HG03060 (cell line): ENCODE measurements at regions not wholly inside any gene's neighbourhood (a gene's known extent, or its start where the extent isn't known, plus 50 kb on each side); places are given as distances from the start of the nearest gene placed in this dataset.

ENCODE experiments used
- ATAC-seq: cut with Tn5 transposase; IDR thresholded peaks from one replicate; pipeline ENCODE4 v1.9.1; 2021; ENCODE audit warnings: low read depth, moderate number of reproducible peaks; ENCODE audit not compliant: unreplicated experiment

DNA sequence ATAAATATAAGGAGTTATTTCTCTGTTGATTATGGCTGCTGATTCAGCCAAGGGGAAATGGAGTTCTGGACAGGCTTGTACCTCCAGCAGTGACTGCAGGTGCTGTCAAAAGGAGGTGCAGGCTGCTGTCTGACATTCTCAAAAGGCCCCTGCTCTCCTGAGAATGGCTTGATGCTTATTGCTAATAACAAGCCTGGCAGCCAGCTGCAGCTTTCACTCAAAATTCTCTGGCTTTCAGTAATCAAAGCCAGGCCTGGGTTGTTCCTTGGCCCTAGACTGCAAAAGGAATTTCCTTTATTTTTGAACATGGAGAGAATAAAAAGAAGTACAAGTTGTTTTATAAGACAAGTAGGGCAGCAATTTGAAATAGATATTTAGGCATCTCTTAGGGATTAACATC is 575.9 kb downstream of the MID1IP1 start:
- no peak for ATAC-seq

DNA sequence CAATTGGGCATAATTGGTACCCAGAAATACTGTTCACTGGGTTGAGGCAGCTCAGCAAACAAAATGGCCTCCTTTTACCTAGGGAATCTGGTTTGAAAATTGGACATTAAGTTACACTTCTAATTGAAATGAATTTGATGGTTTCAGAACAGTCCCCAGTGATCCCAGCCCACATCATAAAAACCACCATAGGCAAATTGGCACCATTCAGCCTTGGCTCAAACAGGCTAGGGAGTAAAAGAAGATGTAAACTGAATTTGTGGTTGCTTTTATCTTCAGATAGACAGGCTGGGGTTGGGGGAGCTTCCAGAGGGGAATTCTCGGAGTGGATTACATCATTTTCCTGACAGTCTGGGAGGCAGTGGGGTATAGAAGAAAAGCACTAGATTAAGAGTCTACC is 576.5 kb downstream of the MID1IP1 start:
- ATAC-seq: no peak

DNA sequence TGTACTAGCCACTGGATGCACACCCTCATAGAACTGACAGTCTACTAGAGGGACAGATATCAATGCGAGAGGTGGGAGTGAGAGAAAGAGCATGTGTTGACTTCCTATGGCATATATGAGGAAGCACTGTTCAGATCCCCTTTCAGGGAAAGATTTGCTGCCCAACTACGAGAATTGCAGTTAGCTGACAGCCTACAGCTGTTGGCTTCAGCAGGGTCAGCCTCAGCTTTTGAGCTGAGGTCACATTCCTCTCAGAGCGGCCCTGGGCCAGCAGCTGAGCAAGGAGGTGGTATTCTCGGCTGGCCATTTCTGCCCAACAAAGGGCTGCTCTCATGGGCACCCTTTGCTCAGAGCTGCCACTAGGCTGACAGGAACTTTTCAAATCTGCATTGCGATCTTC is 580.2 kb downstream of the MID1IP1 start:
- ATAC-seq: no peak

DNA sequence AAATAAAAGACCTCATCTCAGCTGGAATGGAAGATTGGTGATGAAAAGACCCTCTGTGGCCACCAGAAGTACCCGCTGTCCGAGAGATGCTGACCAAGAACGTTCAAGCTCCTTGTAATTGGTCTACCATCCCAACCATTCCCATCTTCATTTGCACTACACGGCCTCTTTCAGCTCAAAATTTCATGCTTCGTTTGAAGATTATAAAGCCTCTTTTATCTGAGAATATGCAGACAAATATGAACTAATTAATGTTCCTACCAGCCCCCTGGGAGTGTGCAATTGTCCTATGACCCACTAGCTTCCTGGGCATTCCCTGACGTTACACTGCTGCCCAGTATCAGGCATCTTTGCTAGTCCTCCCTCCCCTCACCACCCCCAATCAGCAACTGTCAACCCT is 583.7 kb downstream of the MID1IP1 start:
- no peak for ATAC-seq

DNA sequence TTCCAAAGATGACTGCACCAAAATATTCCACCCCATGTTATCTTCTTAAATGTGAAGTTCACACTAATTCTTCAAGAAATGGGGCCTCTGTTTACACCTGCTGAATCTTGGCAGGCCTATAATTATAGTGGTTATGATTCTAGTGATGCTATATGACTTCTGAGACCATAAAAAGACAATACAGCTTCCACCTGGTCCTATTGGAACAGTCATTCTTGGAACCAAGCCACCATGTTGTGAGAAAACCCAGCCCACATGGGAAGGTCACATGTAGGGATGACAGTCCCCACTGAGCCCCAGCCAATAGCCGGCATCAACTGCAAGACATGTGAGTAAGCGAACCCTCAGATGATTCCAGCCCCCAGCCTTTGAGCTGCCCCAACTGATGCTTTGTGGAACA is 587.5 kb downstream of the MID1IP1 start:
- ATAC-seq: no peak

DNA sequence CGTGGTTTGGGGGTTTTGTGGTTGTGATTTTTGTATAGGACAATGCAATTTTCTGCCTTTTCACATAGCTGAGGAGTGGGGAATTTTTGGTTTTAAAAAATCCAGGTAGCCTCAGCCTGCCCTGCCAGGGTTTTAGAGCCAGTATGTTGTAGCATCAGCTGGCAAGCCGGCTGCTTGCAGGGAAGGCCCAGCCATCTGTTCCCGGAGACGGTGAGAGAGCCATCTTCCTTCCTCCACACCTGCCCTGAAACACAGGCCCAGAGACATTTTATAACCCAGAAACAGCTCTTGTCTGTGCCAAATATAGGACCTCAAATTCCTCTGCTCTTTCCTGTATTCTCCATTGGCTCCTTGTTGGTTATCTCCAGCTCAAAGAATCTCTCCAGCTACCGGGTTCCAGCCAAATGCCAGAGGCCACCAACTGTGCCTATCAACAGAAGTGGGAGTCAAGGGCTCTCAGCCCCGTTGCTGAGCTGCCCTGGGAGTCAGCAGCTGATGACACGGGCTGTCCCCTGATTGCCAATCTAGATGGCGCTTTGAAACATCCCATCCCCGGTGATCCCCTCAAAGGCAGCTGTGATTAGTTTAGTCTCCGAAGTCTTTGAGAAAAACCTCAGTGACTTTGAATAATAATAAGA is 595.2 kb downstream of the MID1IP1 start:
- no peak for ATAC-seq

DNA sequence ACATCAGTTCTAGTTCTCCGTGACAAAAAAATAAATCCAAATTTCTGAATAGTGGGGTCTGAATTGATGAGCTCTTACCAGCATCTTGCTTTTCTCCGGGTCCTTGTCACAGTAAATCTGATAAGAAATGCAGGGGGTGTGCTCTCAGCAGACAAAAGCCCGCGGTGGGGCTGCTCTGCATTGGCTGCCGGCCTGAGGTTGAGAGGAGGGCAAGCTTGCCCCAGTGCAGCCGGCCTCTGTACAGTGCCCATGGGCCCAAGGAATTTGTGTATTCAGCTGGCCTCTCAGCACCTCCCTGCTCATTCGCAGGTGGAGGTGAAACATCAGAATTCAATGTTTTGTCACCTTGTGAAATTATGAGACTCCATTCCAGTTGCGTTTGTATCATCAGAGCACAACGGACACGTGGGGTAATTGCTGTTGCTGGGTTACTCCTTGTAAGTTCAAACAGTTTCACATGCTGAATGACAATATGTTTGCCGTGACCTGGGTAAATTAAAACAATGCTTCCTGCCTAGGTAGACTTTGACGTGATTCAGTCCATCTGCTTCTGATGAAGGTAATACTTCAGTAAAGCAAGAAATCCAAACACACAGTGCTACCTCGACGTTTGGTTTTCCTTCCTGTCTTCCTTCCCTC is 596.4 kb downstream of the MID1IP1 start:
- ATAC-seq: no peak

DNA sequence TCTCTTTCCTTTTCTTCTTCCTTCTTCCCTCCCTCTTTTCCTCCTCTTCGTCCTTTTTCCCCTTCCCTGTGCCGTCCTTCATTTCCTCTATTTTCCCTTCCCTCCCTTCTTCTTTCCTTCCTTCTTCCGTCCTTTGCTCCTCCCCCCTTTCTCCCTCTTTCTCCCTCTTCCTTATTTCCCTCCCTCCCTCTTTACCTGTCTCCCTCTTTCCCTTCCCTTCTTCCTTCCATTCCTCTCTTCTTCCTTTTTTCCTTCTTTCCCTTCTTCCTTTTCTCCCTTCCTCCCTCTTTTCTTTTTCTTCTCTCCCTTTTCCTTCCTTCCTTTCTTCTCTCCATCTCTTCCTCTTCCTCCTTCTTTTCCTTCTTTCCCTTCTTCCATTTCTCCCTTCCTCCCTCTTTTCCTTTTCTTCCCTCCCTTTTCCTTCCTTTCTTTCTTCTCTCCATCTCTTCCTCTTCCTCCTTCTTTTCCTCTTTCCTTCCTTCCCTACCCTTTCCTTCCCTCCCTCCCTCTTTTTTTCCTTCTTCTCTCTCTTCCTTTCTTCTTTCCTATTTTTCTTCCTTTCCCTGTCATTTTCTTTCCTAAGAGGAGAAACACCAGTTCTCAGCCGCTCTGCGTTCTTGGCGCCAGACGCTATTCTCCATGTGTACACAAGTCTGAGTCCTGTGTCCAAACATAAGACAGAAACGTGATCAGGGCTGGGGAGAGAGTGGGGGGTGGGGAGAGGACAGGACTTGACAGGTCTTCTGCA is 597.1 kb downstream of the MID1IP1 start:
- ATAC-seq: no peak

DNA sequence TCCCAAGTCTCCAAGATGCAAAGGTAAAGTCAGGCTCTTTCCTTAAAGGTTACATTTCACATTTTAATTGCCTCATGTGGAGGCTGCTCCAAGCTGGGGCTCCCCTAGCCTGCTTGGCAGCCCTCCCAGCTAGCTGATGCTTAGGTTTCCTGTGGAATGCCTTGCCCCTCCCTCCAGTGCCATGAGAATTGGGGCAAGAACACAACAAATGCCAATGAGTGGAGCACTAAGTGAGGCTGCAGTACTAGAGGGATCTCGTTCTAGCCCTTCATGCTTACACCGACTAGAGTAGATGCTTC is 597.7 kb downstream of the MID1IP1 start:
- ATAC-seq: no peak

DNA sequence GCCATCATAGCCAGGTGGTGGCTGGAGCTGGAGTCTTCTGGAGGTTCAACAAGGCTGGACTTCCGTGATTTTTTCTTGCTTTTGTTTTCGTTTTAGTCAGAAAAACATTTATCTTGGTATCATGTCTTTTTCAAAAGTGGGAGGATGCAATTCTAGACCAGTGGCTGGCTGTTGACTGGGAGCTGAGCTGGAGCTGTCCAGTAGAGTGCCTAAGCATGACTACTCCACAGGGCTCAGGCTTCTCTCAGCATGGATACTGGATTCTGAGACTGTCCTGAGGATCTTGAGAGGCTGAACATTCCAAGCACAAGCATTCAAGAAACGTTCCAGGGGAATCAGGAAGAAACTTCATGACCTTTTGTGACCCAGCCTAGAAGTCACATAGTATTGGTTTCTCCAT is 598.1 kb downstream of the MID1IP1 start:
- no peak for ATAC-seq

DNA sequence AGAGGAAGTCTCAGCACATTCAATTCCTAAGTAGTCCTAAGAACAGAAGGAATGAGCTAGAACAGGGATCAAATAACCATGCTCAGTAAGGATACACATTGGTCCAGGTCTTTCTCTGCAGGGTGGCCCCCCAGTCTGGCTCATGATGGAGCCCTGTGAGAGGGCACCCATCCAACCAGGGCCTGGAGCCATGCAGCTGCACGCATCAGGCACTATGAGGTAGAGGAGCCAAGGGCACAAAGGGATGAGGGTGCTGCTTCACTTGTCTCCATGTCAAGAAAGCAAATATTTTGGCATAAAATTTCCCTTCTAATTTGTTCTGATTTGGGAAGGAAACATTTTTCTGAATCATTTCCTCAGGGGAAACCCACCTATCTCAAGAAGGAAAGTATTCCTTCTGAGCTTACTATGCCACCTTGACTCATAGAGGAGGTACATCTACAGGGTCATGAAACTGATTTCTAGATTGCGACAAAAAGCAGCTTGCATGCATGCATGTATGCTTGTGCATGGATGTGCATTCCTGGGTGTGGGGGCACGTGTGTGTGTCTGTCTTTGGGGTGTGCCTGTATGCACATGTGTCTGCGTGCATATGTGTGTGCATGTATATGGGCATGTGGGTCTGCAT is 600.3 kb downstream of the MID1IP1 start:
- no peak for ATAC-seq

DNA sequence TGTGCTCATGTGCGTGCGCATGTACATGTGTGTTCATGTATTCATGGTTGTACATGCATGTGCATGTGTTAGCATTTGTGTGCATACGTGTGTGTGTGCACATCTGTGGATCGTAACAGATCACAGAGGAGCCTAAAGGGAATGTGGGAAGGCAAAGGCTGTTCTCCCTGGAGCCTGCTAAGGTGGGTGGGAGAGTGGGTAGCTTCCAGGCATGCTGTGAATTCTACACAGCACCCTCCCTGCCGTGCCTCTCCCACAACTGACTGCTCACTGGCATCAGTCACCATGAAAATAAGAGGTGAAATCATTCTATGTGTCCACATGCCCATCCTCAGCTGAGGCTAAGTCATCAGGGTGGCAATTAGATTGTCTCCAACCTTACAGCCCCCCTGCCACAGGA is 600.9 kb downstream of the MID1IP1 start:
- no peak for ATAC-seq

DNA sequence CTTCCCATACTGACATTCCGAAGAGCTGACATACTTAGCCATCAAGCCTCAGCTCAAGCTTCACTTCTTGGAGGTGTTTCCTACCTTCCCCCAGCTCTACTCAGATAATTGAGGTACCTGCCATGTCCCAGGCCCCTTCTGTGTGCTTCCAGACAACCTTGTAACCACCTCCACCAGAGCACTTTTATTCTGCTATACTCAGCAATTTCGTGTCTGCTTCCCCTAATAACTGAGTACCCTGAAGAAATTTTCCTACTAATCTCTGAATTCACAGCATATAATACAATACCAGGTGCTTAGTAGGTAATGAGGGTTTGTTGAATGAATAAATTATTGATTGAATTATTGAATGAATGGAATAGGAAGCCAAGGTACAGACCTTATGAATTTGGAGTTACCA is 605.5 kb downstream of the MID1IP1 start:
- no peak for ATAC-seq

DNA sequence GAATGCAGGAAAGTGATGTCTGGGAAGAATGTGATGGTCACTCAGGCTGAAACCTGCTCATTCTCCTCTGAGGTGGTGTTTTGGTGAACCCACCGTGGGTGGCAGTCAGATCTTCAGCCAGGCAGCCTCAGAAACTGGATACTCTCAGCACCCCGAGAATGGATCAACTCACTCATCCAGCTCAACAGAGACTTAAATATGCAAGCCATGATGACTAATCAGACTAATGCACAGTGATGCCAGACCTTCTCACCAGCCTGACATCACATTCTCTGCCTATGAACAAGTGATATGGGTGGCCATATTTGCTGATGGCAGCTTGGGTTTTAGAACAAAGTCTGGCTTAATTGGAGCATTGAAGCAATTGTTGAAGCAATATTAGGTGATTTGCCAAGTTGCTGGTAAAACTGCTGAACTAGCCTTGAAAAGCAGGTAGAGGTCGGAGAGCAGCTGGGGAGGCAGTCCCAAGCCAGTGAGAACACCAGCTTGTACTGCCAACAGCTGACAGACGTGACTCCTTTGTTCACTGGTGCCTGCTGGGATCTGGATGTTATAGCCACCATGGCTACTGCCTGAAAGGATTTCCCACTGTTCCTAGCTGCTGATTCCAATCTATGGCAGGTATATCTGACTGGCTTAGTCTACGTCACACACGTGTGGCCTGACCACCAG is 608.1 kb downstream of the MID1IP1 start:
- ATAC-seq: no peak

DNA sequence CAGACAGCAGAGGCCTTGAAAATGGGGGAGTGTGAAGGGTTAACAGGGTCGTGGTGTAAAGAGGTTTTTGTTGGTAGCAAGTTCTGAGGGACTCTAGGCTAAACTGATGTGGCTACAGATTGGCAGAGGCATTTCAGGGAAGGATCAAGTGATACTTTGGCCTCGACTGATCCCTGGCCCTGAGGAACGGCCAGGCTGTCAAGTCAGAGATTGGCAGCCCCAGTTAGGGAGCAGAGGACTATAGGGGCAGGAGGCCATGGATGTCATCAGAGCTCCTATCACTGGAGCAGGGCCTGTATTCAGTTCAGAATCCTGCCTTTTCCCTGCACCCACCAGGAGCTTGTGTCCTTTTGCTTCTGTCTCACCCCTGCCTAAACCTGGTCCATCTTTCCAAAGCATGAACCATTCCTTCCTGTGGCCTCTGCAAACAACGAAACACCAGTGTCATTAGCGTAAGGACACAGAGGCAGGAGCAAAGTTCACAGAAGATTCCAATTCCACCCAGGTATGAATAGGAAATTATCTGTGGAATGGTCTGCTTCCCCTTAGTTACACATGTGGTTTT is 613.1 kb downstream of the MID1IP1 start:
- no peak for ATAC-seq

DNA sequence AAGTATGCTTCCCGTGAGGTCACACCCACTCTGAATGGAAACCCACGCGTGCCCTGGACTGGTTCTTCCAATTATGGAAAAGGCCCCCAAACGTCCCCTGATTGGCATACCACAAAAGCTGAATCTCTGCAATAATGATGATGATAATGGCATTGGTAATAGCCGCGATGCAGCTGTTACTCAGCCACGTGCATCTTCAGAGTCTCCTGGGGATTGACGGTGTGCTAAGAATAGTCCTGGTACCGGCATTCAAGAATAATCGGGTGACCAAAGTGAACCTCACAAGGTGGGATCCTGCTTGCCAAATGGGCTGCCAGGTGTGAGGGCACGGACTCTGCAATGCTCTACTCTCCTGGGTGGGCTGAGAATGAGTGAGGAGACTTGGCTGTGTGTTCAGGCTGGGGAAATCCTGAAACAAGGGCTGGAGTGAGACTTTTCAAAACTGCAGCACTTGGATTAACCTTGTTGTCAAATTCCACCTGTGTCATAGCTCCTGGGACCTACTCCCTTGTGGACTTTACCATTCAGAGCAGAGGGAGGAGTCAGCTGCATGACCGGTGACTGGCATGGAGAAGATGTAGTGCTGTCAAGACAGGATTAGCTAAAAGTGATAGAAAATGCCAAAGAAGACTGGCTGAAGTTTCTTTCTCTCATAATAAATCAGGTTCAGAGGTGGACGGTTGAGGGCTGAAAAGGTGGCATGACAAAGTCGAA is 615.4 kb downstream of the MID1IP1 start:
- ATAC-seq: no peak

DNA sequence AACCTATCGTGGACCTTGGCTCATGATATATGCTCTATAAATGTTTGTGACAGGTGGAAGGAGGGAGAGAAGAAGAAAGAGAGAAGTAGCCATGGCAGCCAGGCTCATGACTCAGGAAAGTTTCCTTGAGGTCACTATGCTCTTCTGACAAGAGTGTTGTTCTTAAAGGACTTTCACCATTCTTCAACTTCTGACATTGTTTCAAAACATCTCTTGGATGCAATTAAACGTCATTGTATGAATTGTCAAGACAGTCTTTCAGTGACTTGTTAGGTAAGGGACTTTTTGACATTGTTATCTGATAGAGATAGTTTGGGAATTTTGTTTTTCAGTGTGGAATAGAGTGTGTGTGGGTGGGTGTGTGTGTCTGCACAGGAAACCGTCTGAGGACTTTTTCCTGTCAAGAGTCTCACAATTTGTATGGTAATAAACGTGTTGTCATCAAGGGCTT is 617.0 kb downstream of the MID1IP1 start:
- ATAC-seq: no peak

DNA sequence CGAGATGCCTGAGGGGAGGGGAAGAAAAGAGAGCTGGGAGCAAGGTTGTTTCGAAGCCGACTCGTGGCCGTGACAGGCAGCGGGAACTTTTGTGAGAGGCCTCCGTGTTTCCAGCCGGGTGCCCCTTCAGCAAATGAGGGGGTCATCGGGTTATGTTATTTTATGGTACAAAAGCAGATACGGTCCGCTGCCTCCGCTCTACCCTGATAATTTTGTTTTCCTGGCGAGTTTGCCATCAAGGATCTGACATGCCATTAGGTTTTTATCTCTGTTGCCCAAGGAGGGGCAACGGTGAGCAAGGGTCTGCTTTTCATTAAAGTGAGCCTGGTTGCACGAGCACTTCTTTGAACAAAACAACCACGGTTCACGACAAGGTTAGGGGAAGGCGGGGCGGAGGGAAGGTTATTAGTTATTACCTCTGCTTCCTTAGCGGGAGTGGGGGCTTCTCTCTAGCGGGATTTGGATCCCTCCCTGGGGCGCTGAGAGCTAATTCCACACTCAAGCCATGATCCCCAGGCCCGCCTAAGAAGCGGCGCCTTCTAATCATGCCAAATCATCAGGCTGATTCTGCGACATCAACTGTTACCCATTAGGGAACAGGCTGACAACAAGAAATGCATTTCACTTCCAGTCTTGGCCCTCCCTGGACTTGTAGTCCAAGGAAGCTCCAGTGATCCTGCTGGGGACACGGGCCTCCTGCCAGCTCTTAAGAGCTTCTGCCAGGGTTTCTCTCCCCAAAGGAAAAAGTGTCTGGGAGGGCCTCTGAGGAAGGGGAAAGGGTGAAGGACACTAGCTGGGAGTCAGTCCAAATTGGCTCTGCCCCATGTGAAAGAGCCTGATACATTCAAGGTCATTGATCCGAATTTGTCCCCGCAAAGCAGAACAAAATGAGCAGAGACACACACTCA is 617.7 kb downstream of the MID1IP1 start:
- ATAC-seq: no peak

DNA sequence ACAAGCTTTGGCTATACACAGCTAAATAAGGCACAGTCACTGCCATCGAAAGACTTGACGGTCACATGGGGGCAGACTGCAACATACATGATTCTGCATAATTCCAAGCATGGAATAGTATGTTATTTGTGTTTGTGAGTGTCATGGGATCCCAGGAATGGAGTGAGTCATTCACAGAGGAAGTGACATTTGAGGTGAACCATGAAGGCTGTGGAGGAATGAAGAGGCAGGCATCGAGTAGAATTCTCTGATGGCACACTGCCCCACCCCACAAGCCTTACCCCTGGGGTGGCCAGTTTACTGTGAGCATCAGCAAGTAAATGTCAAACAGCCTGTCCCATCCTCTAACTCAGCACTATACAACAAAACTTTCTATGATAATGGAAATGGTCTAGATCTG is 619.7 kb downstream of the MID1IP1 start:
- no peak for ATAC-seq
